GM12891 (cell line): ENCODE measurements at regions not wholly inside any gene's neighbourhood (a gene's known extent, or its start where the extent isn't known, plus 50 kb on each side); places are given as distances from the start of the nearest gene placed in this dataset.

ENCODE experiments used
- PAX5 ChIP-seq: IDR thresholded peaks from 2 replicates; pipeline ENCODE4 v1.6.1; 2011; ENCODE audit warnings: low read length, moderate library complexity, mild to moderate bottlenecking; ENCODE audit not compliant: insufficient read depth, severe bottlenecking
- POLR2A ChIP-seq: IDR thresholded peaks from 2 replicates; pipeline ENCODE4 v1.6.1; 2011; ENCODE audit warnings: low read depth, low read length, control low read depth
- POLR2AphosphoS5 ChIP-seq: IDR thresholded peaks from 2 replicates; pipeline ENCODE4 v1.6.1; 2011; ENCODE audit warnings: low read depth, low read length, control low read depth
- TAF1 ChIP-seq: IDR thresholded peaks from 2 replicates; pipeline ENCODE4 v1.6.1; 2011; ENCODE audit warnings: low read depth, low read length, control low read depth

GRCh38 chr22:46067159-46068111 lies 82.9 kb upstream of the PPARA start:
- TF ChIP-seq TAF1: no peak
- TF ChIP-seq POLR2AphosphoS5: no peak
- no peak for TF ChIP-seq POLR2A
- no peak for TF ChIP-seq PAX5
